Left hindlimb (tissue), 1 donor: ENCODE measurements at regions not wholly inside any gene's neighbourhood (a gene's known extent, or its start where the extent isn't known, plus 50 kb on each side); places are given as distances from the start of the nearest gene placed in this dataset.
"Not testable (repeated sequence)": the region's sequence is repeated elsewhere in the genome, so short reads cannot be mapped to it uniquely, and the experiment has no call there.

Experiments used
- DNase-seq: peaks from one replicate; pipeline ENCODE4 v3.0.0-alpha.2; 2018

DNA sequence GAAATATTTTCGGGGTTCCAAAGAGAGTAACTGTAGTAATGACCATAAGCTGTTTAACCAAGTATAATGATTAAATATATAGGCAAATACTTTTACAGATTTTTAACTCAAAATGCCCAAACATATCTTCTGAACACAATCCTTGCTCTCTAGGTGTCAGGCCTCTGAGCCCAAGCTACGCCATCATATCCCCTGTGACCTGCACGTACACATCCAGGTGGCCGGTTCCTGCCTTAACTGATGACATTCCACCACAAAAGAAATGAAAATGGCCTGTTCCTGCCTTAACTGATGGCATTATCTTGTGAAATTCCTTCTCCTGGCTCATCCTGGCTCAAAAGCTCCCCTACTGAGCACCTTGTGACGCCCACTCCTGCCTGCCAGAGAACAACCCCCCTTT, 1305.1 kb upstream of the ACVR2A start:
- DNase-seq = not testable (repeated sequence)

DNA sequence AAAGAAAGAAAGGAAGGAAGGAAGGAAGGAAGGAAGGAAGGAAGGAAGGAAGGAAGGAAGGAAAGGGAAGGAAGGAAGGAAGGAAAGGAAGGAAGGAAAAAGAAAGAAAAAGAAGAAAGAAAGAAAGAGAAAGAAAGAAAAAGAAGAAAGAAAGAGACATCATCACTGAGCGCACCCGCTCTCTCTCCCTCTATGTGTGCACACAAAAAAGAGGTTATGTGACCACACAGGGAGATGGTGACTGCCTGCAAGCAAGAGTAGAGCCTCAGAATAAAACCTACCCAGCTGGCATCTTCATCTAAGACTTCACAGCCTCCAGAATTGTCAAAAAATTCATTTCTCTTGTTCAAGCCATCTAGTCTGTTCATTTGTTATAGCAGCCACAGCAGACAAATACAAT, 1307.4 kb upstream of the ACVR2A start:
- no peak for DNase-seq

DNA sequence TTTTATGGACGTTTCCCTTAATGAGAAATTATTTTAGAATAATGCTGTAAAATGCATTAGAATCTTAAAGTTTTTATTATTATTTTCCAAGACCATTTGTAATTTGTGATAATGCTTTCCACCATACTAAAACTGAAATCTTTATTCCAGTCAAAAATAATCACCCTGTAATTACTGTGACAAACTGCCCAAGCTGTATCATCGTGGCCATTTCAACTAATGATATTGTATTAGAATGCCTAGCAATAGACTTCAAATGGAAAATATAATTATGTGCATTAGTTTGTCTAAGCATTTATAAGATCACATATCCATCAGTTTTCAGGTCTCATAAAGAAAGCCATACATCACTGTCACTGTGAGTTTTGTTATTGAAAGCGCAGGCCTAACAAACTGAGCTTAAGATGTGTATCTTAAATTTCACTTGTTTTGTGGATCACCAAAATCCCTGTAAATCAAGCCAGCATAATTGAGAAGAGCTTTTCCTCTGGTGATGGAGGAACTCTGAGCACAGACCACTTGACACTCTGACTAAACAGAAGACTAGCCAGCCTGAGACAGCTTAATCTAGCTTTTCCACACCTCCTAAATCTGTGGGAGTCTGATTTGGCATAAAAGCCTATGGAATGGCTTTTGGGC, 1312.2 kb upstream of the ACVR2A start:
- no peak for DNase-seq

DNA sequence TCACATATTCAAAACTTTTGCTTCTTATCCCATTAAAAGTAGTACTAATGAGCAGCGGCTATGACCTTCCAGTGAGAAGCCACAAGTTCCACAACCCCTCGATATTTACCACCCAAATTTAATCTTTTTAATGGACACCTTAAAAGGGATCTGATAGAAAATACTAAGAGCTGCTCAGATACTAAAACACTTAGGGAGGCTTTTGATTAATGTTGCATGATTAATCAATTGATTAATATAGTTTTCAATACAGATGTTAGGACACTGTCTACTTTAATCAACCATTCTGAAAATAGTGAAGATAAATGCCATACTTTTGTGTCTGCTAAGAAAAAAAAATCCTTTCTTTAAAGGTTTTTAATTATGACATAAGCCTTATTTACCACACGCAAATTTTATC, 1312.8 kb upstream of the ACVR2A start:
- DNase-seq = no peak

DNA sequence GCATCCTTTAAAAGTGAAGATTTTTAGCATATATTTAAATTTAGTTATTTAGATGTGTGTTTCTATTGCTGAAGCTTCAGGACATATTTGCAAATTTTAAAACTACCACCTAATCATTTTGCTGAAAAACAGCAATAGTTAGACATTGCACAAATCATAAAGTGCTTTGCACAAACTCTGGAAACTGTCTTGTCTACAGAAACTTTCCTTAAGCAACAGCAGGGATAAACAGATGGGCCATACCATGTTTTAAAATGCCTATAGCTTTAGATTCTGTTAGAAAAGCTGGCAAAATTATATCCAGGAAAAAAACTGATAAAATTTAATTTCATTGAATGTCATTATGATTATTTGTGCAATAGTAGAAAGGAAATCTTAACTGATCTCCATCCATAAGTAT, 1313.9 kb upstream of the ACVR2A start:
- no peak for DNase-seq

DNA sequence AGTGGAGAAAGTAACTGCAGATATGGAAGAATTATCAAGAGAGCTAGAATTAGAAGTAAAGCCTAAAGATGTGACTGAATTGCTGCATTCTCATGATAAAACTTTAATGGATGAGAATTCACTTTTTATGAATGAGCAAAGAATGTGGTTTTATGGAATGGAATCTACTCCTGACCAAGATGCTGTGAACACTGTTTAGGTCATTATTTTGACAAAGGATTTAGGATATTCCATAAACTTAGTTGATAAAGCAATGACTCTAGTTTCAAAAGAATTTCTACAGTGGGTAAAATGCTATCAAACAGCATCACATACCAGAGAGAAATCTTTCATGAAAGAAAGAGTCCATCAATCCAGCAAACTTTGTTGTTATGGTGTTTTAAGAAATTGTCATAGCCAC, 1317.7 kb upstream of the ACVR2A start:
- DNase-seq = no peak

DNA sequence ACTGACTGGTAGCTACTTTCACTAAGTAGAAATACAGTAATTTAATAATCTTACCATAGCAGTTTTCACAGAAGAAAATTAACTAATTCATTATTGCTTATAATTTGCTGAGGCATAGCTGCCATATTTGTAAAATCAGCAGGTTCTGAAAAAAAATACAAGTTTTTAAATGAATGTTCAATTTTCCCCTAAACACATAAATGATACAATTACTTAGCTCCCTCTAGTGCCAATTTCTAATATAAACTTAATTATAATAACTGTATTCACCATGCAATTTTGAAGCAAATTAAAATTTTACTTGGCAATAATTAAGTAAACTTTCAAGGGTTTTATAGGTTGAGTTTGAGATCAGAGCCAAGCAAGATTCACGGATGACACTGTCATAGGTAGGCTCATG, 1321.6 kb upstream of the ACVR2A start:
- DNase-seq = no peak

DNA sequence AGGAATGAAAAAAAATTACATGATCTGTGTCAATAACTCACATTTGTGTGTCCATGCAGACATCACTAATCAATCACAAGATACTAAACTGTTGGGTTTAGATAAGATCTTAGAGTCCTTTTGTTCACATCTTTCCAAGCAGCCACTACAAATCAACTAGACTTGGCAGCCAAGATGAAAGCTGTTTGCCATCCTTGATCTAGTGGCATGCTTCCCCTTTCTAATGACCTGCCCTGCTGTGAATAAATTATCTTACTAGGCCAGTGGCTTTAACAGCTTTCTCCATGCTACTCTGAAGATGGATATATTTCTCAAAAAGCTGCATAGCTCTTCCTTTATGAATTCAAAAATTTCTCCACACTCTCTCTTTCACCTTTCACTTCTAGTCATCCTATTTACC, 1338.0 kb upstream of the ACVR2A start:
- no peak for DNase-seq

DNA sequence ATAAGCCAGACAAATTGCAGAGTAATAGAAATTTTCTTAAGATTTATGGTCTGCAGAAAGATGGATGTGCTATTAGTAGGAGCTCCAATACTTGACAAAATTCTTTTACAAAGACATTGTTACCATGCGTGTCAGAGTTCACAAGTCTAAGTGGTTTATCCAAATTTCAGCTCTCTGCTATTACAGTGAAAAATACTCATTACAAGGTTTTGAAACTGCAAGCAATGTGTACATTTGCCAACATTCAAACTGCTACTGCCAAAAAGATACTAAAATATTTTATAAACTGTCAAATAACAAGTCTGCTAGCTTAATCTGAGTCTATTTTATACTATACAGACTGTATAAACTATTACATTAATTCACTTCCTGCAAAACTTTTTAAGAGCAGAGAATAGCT, 1341.5 kb upstream of the ACVR2A start:
- no peak for DNase-seq

DNA sequence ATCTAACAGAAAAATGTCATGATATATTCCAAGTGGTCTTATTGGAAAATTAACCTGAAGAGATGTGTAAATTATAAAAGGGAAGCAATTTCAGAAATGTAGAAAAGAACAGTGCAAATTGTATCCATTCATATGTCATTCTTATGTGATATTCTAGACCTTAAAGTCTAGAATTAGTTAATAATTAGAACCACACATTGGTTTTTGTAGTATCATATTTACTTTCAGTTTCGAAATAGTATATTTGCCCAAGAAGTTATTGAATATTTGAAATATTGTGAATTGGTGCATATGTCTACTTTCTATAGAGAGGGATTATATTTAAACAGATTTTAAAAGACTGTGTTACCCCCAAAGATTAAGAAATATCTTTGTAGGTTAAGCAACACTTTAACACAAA, 1348.6 kb upstream of the ACVR2A start:
- DNase-seq = no peak

DNA sequence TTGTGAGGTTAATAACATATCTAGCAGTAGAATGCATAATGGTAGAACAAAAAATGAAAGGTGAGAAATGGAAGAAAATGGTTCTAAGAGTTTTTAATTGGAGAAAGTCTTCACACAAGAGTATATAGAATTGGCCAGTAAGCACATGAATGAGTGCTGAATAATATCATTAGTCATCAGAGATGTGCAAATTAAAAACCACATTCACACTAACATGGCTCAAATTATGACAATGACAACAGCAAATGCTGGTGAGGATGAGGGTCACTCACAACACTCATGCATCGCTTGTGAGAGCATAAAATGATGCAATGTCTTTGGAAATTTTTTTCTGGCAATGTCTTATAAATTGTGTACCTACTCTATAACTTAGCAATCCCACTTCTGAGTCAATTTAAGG, 1355.4 kb upstream of the ACVR2A start:
- DNase-seq = no peak

DNA sequence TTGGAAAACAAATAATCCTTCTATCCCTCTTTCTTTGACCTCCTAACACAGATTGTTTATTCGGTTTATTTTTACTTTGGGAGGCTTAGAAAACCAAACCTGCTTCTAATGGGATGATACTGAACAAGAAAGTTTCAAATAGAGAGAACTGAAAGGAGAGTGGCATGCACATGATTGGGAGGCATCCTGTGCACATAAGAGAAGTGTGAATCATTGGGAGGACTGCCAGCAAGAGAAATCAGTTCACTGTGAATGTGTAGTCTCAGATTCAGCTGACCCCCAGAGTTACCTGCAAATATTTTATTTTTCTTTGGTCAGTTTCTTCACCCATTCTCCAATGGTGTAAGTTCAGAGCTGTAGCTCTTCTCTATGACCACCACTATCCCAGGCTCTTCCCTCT, 1363.2 kb upstream of the ACVR2A start:
- DNase-seq = no peak

DNA sequence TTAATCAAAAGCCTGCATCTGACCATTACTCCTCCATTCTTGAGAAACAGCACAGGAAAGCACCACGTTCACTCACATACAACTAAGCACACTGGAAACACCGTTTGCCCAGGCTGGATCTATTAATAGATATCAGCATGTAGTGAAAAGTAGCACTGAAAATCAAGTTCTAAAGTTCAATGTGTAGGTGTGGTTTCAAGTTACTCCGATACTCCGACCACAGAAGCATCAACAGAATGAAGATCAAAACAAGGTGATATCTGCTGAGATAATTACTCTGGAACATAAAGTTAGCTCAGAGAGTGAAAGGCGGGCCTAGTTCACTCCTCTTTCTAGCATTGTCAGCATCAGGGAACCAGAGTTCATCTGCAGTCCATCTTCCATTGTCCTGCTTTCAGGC, 1367.4 kb upstream of the ACVR2A start:
- DNase-seq = no peak

DNA sequence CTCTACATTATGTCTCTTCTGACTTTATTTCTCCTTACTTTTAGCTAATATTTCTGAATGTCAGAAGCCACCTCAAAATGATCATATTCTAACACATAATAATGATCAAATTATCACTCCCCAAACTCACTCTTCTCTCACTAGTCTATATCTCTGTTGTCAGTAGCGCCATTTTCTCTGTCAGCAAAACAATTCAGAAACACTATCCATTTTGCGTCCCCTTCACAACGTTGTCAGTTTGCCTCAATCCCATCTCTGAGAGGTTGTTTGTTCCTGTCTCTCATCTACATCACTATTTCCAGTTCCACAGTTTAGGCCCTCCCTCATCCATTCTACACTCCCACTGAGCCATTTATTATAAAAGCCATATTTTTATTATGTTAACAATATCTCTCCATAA, 1376.3 kb upstream of the ACVR2A start:
- DNase-seq = no peak

DNA sequence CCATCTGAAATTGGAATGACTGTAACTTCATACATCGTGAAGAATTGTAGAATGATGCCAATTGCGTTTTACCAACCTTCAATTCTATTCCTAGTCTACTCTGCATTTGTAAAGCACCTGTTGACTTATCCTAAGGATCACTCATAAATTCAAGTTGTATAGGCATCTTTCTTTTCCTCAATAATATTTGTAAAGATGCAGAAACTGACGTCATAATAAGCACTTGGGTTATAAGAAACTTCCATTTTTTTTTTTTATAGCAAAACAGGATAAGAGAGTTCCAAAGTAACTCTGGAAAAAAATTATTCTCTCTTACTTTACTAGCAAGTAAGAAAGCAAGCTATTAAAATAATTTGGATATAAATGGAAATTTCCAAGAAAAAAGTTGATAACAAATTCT, 1377.4 kb upstream of the ACVR2A start:
- no peak for DNase-seq

DNA sequence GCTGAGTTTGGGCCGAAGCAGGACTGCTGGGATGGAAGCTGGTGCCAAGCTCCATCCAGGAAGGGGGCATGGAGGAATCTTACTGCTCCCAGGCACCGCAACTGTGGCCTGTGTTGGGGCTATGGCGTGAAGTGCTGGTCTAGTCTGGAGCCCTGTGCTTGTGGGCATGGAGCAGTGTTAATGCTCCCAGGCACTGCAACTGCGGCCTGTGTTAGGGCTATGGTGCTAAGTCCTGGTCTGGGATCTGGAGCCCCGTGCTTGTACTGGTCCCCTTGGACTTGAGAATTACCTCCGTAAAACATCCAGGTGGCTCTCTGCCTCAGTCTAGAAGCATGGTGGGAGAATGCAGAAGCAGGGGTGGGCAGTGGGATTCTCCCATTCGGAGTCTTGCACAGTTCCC, 1379.4 kb upstream of the ACVR2A start:
- no peak for DNase-seq

DNA sequence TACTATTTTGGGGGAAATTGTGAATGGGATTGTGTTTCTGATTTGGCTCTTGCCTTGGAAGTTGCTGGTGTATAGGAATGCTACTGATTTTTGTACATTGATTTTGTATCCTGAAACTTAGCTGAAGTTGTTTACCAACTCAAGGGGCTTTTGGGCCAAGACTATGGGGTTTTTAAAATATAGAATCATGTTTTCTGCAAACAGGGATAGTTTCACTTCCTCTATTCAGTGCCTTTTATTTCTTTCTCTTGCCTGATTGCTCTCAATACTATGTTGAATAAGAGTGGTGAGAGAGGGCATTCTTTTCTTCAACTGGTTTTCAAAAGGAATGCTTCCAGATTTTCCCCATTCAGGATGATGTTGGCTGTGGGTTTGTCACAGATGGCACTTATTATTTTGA, 1383.8 kb upstream of the ACVR2A start:
- DNase-seq = no peak

DNA sequence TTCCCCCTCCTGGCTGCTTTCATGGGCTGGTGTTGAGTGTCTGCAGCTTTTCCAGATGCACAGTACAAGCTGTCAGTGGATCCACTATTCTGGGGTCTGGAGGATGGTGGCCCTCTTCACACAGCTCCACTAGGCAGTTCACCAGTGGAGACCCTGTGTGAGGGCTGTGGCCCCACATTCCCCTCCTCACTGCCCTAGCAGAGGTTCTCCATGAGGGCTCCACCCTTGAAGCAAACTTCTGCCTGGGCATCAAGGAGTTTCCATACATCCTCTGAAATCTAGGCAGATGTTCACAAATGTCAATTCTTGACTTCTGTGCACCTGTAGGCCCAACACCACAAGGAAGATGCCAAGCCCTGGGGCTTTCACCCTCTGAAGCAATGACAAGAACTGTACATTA, 1386.2 kb upstream of the ACVR2A start:
- no peak for DNase-seq

DNA sequence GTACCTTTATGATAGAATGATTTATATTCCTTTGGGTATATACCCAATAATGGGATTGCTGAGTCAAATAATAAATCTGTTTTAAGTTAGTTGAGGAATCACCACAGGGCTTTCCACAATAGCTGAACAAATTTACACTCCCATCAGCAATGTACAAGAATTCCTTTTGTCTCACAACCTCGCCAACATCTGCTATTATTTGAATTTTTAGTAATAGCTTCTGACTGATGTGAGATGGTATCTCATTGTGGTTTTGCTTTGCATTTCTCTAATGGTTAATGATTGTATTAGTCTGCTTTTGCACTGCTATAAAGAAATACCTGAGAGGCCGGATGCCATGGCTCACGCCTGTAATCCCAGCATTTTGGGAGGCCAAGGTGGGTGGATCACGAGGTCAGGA, 1387.6 kb upstream of the ACVR2A start:
- DNase-seq = no peak

DNA sequence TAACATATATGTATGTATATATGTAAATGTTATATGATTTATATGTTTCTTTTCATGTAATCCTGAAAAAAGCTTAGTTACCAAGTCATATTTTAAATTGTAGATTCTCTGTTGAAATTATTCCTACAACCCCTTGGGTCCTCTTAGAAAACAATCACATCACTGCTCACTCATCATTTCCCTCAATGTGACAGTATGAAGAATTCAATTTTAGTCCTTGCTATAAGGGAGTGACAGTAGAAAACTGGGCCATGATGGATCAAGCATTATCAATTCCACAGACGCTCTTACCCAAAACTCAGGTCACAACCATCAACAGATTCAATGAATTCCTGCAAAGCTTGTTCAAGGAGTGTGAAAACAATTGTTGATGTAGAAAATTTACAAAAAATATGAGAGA, 1389.5 kb upstream of the ACVR2A start:
- DNase-seq = no peak

DNA sequence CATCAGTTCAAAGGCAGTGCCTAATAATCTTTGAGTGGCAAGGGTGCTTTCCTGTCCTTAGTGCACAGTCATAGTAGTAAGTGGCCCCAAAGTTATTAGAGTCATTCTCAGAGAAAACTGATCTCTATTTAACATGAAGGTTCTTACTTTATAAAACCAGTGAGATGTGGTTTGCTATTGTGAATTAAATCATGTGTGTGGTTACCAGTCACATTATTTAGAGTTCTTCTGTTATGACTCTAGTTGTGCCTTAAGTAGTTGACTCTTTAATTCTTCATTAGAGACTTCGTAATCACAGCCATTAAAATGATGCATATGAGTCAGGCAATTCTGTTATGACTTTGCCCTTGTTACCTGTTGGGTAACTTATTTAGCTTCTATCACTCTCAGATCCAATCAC, 1392.9 kb upstream of the ACVR2A start:
- no peak for DNase-seq

DNA sequence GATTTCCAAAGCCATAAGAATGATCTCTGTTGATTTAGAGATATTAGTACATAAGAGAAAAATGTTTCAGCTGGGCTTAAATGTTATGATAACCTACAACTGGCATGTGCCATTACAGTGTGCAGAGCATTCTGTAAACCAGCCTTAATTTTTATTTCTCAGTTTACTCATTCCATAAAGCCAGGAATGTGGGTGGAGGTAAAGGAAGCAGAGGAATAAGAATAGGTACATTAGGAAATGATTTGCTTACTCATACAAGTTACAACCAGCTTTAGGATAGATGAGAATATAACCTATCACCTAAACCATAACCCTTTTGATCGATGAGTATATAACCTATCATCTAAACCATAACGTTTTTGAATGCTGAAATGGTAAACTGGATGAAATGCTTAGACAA, 1394.7 kb upstream of the ACVR2A start:
- no peak for DNase-seq

DNA sequence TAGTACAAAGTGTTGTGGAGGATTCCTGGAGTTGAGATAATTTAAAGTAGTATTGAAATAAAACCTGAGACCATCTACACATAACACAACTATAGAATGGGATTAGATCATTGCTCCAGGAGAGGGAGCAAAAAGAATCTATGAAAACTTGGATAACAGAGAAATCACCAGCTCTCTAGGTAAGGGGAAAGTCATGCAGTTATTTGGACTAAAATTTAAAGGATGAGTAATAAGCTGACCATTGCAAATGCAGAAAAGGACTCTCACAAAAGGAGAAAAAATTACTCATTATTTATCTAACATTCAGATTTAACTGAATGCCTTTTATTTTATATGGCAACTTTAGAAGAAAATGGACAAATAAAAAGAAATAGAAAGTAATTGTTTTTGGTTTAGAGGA, 1399.8 kb upstream of the ACVR2A start:
- no peak for DNase-seq

DNA sequence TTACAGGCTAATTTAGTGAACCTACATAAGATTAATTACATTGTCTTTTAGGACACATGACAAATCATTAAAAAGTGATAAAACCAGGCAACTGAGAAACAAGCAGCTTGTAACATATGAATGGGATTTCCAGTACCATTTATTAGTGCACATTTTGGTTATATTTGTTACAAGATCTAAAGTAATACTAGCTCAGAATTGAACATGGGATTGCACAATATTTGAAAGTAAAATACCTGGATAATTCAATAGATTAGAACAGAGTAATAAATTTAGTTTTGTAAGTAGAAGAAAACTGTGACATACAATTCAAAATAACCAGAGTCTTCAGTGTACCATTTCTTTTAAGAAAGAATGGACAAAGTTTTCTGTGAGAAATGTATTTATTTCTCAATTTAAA, 1400.7 kb upstream of the ACVR2A start:
- DNase-seq = no peak

DNA sequence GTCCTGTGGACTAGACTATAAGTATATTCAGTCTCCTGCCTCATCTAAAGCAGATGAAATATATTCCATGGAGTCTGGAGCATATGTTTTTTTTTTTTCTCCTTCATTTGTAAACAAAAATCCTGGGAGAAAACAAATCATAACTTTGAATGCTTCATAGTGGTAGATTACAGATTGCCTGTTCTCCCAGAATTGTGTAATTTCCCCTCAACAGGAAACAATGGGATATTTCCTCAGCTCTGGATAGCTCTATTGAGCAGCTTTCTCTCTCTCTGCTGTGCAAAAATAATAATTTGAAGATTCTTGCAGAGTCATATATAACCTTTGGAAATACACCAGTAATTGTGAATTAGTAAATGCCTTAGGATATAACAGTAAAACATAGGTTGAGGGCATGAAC, 1406.6 kb upstream of the ACVR2A start:
- DNase-seq = no peak

DNA sequence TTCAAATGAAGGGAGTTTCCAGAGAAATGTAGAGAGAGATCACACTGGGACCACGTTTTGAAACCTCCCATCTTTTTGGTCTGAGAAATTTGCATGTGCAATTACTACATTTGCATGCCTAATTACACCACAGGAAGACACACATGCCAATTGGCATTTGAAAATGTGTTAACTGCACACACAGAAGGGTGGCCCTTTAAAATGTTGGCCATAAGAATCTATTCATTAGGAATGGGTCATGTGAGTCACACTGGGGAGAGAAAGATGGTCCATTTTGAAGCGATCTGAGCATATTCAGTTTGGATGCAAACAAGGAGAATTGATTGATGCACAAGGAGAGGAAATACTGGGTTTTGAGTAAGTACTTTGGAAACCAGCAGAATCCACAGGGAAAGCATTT, 1407.1 kb upstream of the ACVR2A start:
- no peak for DNase-seq
